A204.1 (cell line): ENCODE measurements at regions not wholly inside any gene's neighbourhood (a gene's known extent, or its start where the extent isn't known, plus 50 kb on each side); places are given as distances from the start of the nearest gene placed in this dataset.
"Not testable (repeated sequence)": the region's sequence is repeated elsewhere in the genome, so short reads cannot be mapped to it uniquely, and the experiment has no call there.

Experiments
- FAIRE-seq: peaks from 2 replicates; lab custom pipeline; 2012; peaks lifted over from hg19 to GRCh38; lab: Jason Lieb, UNC

GRCh38 chrX:138929926-138930582, 218.5 kb upstream of the FGF13 start:
- FAIRE-seq = no peak

- no peak for FAIRE-seq
Measured at GRCh38 chrX:138928737-138929459, 217.4 kb upstream of the FGF13 start.

- no peak for FAIRE-seq
Measured at GRCh38 chrX:138925330-138925729, 213.8 kb upstream of the FGF13 start.

GRCh38 chrX:138923805-138924204, 212.3 kb upstream of the FGF13 start:
- no peak for FAIRE-seq

GRCh38 chrX:138921031-138921430, 209.5 kb upstream of the FGF13 start:
- FAIRE-seq = no peak

GRCh38 chrX:138917781-138918180, 206.3 kb upstream of the FGF13 start:
- FAIRE-seq = no peak

- FAIRE-seq = no peak
Measured at GRCh38 chrX:138914767-138915166, 203.2 kb upstream of the FGF13 start.

- no peak for FAIRE-seq
Measured at GRCh38 chrX:138908577-138908976, 197.1 kb upstream of the FGF13 start.

- no peak for FAIRE-seq
Measured at GRCh38 chrX:138897621-138898492, 186.3 kb upstream of the FGF13 start.

GRCh38 chrX:138890491-138890890, 179.0 kb upstream of the FGF13 start:
- no peak for FAIRE-seq

- no peak for FAIRE-seq
Measured at GRCh38 chrX:138889149-138889548, 177.6 kb upstream of the FGF13 start.

- FAIRE-seq = no peak
Measured at GRCh38 chrX:138886769-138887168, 175.3 kb upstream of the FGF13 start.

GRCh38 chrX:138885886-138886285, 174.4 kb upstream of the FGF13 start:
- FAIRE-seq = no peak

GRCh38 chrX:138880293-138880692, 168.8 kb upstream of the FGF13 start:
- not testable (repeated sequence) for FAIRE-seq

GRCh38 chrX:138877746-138878145, 166.2 kb upstream of the FGF13 start:
- no peak for FAIRE-seq

GRCh38 chrX:138875472-138875871, 164.0 kb upstream of the FGF13 start:
- FAIRE-seq = no peak

- no peak for FAIRE-seq
Measured at GRCh38 chrX:138874271-138874935, 162.9 kb upstream of the FGF13 start.

GRCh38 chrX:138873640-138874039, 162.1 kb upstream of the FGF13 start:
- FAIRE-seq = not testable (repeated sequence)

- FAIRE-seq = no peak
Measured at GRCh38 chrX:138872537-138872936, 161.0 kb upstream of the FGF13 start.

- FAIRE-seq = no peak
Measured at GRCh38 chrX:138871739-138872138, 160.2 kb upstream of the FGF13 start.

GRCh38 chrX:138866643-138867042, 155.1 kb upstream of the FGF13 start:
- FAIRE-seq = no peak

- no peak for FAIRE-seq
Measured at GRCh38 chrX:138865093-138865649, 153.7 kb upstream of the FGF13 start.
